A673 (cell line): ENCODE measurements at regions not wholly inside any gene's neighbourhood (a gene's known extent, or its start where the extent isn't known, plus 50 kb on each side); places are given as distances from the start of the nearest gene placed in this dataset.

Experiments
- CTCF ChIP-seq: fragments of 300-800, 200-600 bp; sonication (generic); conservative IDR thresholded peaks from 2 replicates; pipeline ENCODE4 v1.5.1; 2017; ENCODE audit warnings: low read depth, mild to moderate bottlenecking, antibody characterized with exemption, low read length, moderate library complexity, mixed read lengths
- EZH2 ChIP-seq: fragments of 200-600 bp; sonication (generic); IDR thresholded peaks from 2 replicates; pipeline ENCODE4 v1.6.1; 2017; ENCODE audit warnings: borderline replicate concordance, low read depth, mild to moderate bottlenecking, mixed read lengths, antibody characterized with exemption, low read length; ENCODE audit not compliant: poor library complexity, severe bottlenecking

- no peak for TF ChIP-seq CTCF
- no peak for TF ChIP-seq EZH2
These were observed 56.3 kb upstream of the MEF2C start for GRCh38 chr5:88939300-88939699.
